GF-D8 (cell line): ENCODE measurements at regions not wholly inside any gene's neighbourhood (a gene's known extent, or its start where the extent isn't known, plus 50 kb on each side); places are given as distances from the start of the nearest gene placed in this dataset.

Source experiments
- DNase-seq: peaks from one replicate; lab custom pipeline; 2025; lab: John Stamatoyannopoulos, UW

GRCh38 chr7:124692425-124692824 lies 73.2 kb downstream of the GPR37 start:
- DNase-seq = no peak

- no peak for DNase-seq
These were observed 74.8 kb downstream of the GPR37 start for GRCh38 chr7:124690840-124691239.

- no peak for DNase-seq
These were observed 75.7 kb downstream of the GPR37 start for GRCh38 chr7:124689931-124690330.

- DNase-seq = no peak
These were observed 76.1 kb downstream of the GPR37 start for GRCh38 chr7:124689523-124689922.

GRCh38 chr7:124688991-124689390 lies 76.6 kb downstream of the GPR37 start:
- DNase-seq = no peak

- no peak for DNase-seq
These were observed 78.9 kb downstream of the GPR37 start for GRCh38 chr7:124686543-124687171.

GRCh38 chr7:124681946-124682345 lies 83.6 kb downstream of the GPR37 start:
- DNase-seq = no peak

GRCh38 chr7:124680304-124680703 lies 85.3 kb downstream of the GPR37 start:
- no peak for DNase-seq

- no peak for DNase-seq
These were observed 85.9 kb downstream of the GPR37 start for GRCh38 chr7:124679586-124680225.

- DNase-seq = no peak
These were observed 86.4 kb downstream of the GPR37 start for GRCh38 chr7:124679146-124679545.

- no peak for DNase-seq
These were observed 91.1 kb downstream of the GPR37 start for GRCh38 chr7:124674451-124674850.

- no peak for DNase-seq
These were observed 93.6 kb downstream of the GPR37 start for GRCh38 chr7:124672011-124672410.

GRCh38 chr7:124667312-124668153 lies 98.1 kb downstream of the GPR37 start:
- DNase-seq = no peak

- no peak for DNase-seq
These were observed 102.7 kb downstream of the GPR37 start for GRCh38 chr7:124662937-124663336.

GRCh38 chr7:124662372-124662771 lies 103.2 kb downstream of the GPR37 start:
- DNase-seq = no peak

GRCh38 chr7:124655990-124656389 lies 109.6 kb downstream of the GPR37 start:
- DNase-seq = no peak

GRCh38 chr7:124652237-124652636 lies 113.4 kb downstream of the GPR37 start:
- DNase-seq = no peak

- no peak for DNase-seq
These were observed 114.5 kb downstream of the GPR37 start for GRCh38 chr7:124651136-124651535.

- DNase-seq = no peak
These were observed 116.1 kb downstream of the GPR37 start for GRCh38 chr7:124649397-124650014.

GRCh38 chr7:124647630-124648306 lies 117.8 kb downstream of the GPR37 start:
- DNase-seq = no peak

GRCh38 chr7:124645704-124646103 lies 119.9 kb downstream of the GPR37 start:
- no peak for DNase-seq

GRCh38 chr7:124643311-124643811 lies 122.2 kb downstream of the GPR37 start:
- no peak for DNase-seq
